OCI-LY7 (cell line): ENCODE measurements at regions not wholly inside any gene's neighbourhood (a gene's known extent, or its start where the extent isn't known, plus 50 kb on each side); places are given as distances from the start of the nearest gene placed in this dataset.
"Not testable (repeated sequence)": the region's sequence is repeated elsewhere in the genome, so short reads cannot be mapped to it uniquely, and the experiment has no call there.

Experiments
- BruUV-seq: library from RNA; stranded (reverse); fragments of 400-500 nt; replicated peaks from 2 replicates; lab custom pipeline; 2021; lab: Mats Ljungman, UMichigan
- CTCF ChIA-PET: fragments of 300-600 bp; sonication (Branson Sonifier 250); formaldehyde crosslinking; loops from one replicate; lab custom pipeline; 2022; ENCODE audit warnings: antibody characterized with exemption; ENCODE audit not compliant: unreplicated experiment; lab: Charles Lee
- POLR2A ChIA-PET: fragments of 300-600 bp; sonication (Branson Sonifier 250); formaldehyde crosslinking; loops from one replicate; lab custom pipeline; 2022; ENCODE audit warnings: antibody characterized with exemption; lab: Charles Lee
- DNase-seq: peaks from one replicate; pipeline ENCODE4 v3.0.0-alpha.2; 2015; ENCODE audit warnings: low spot score
- H2AFZ ChIP-seq: fragments of 200-600 bp; sonication (generic), shearing (Covaris generic); 2 replicates; pipeline ENCODE4 v1.6.1; 2014; ENCODE audit warnings: mild to moderate bottlenecking, antibody characterized with exemption, low read length, moderate library complexity
- H3K27ac ChIP-seq: fragments of 200-600 bp; sonication (generic); 2 replicates; pipeline ENCODE4 v1.5.1; 2014; ENCODE audit warnings: mixed run types, low read depth, mild to moderate bottlenecking, moderate library complexity, low read length, inconsistent platforms; ENCODE audit not compliant: poor library complexity, severe bottlenecking
- H3K36me3 ChIP-seq: fragments of 200-600 bp; sonication (generic); 2 replicates; pipeline ENCODE4 v1.6.1; 2014; ENCODE audit warnings: mild to moderate bottlenecking, antibody characterized with exemption, low read length, moderate library complexity, mixed read lengths; ENCODE audit not compliant: insufficient read depth
- H3K4me1 ChIP-seq: fragments of 200-600 bp; sonication (generic); 2 replicates; pipeline ENCODE4 v1.5.1; 2014; ENCODE audit warnings: mild to moderate bottlenecking, low read length; ENCODE audit not compliant: insufficient read depth, poor library complexity, severe bottlenecking
- H3K4me2 ChIP-seq: fragments of 200-600 bp; sonication (generic); 2 replicates; pipeline ENCODE4 v1.6.1; 2014; ENCODE audit warnings: mild to moderate bottlenecking, low read length
- H3K4me3 ChIP-seq: fragments of 200-600 bp; sonication (generic); 2 replicates; pipeline ENCODE4 v1.5.1; 2014; ENCODE audit warnings: mild to moderate bottlenecking, low read depth, low read length; ENCODE audit not compliant: poor library complexity, severe bottlenecking
- H3K79me2 ChIP-seq: fragments of 200-600 bp; sonication (generic); 2 replicates; pipeline ENCODE4 v1.6.1; 2016; ENCODE audit warnings: low read depth, mild to moderate bottlenecking, low read length, moderate library complexity, mixed read lengths; ENCODE audit not compliant: insufficient read depth
- H3K9me2 ChIP-seq: fragments of 200-600 bp; sonication (generic); 2 replicates; pipeline ENCODE4 v1.6.1; 2016; ENCODE audit warnings: mild to moderate bottlenecking, low read length, mixed read lengths; ENCODE audit not compliant: insufficient read depth
- H3K9me3 ChIP-seq: fragments of 200-600 bp; sonication (generic); 2 replicates; pipeline ENCODE4 v1.6.1; 2014; ENCODE audit warnings: mild to moderate bottlenecking, mixed run types, low read length, mixed read lengths
- H4K20me1 ChIP-seq: fragments of 200-600 bp; sonication (generic); 2 replicates; pipeline ENCODE4 v1.6.1; 2014; ENCODE audit warnings: mild to moderate bottlenecking, antibody characterized with exemption, low read length, moderate library complexity, mixed read lengths; ENCODE audit not compliant: insufficient read depth
- CTCF ChIP-seq: fragments of 200-600 bp; sonication (generic); conservative IDR thresholded peaks from 2 replicates; pipeline ENCODE4 v1.5.1; 2014; ENCODE audit warnings: mild to moderate bottlenecking, antibody characterized with exemption, low read length, moderate library complexity, mixed read lengths
- EZH2phosphoT487 ChIP-seq: fragments of 200-600 bp; sonication (generic); IDR thresholded peaks from 2 replicates; pipeline ENCODE4 v1.6.1; 2018; ENCODE audit warnings: low read depth, borderline replicate concordance, mild to moderate bottlenecking, mixed run types, antibody characterized with exemption, low read length, moderate library complexity, mixed read lengths
- intact Hi-C: fragments of 100-400 bp; cut with micrococcal nuclease; formaldehyde crosslinking; loops from one replicate; pipeline ENCODE4 v1.10.0; 2022; ENCODE audit not compliant: unreplicated experiment

DNA sequence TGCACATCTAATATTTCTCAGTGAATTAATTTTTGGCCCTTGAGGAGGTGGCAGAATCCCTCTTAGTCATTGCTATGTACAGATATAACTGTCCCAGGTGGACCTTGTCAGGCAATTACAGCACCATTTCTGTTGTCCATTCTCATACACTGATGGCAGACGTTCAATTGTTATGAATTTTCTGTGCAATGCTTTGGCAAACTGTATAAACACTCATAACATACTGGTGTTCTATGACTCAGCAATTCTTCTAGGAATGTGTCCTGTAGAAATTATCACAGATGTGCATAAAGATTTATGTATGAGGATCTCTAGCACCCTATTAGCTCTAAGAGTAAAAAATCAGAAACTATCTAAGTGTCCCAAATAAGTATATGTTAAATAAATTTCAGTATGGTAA is 80.8 kb downstream of the DNAJB9 start:
- no peak overlapping the region for H2AFZ ChIP-seq
- no peak overlapping the region for H3K4me2 ChIP-seq
- no peak overlapping the region for H3K4me3 ChIP-seq
- no peak overlapping the region for H3K27ac ChIP-seq
- H3K79me2 ChIP-seq = no peaks in the 10 kb centered on the region
- POLR2A ChIA-PET = no interaction called here
- no peaks in the 10 kb centered on the region for H3K9me2 ChIP-seq
- H3K9me3 ChIP-seq = no peaks in the 10 kb centered on the region
- BruUV-seq = no TSS peak
- H4K20me1 ChIP-seq = no peaks in the 10 kb centered on the region
- DNase-seq = no peak
- H3K36me3 ChIP-seq = no peaks in the 10 kb centered on the region
- TF ChIP-seq CTCF = no peak
- CTCF ChIA-PET = no interaction called here
- H3K4me1 ChIP-seq = no peaks in the 10 kb centered on the region
- intact Hi-C loops = no loop called here

DNA sequence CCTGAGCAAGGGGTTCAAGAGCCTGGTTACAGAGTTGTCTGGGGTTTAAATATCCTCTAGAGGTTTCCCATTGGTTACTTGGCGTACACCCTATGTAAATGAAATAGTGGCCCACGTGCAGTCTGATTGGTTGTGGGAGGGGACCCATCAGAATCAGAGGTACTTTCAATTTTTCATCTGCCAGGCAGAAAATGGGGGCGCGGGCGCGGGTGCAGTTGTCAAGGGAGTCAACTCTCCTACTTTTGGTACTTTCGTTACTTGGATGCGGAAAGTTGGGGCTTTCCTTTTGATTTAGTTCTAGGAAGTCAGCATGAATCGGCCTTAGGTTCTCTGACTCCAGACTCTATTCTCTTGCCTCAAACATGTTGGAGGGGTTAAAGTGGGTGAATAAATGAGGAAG is 83.2 kb downstream of the DNAJB9 start:
- Histone ChIP-seq H3K79me2 (no peaks in the 10 kb centered on the region), H3K4me1 (no peaks in the 10 kb centered on the region), H3K27ac (no peak overlapping the region), H4K20me1 (no peaks in the 10 kb centered on the region), H2AFZ (no peak overlapping the region), H3K4me3 (no peak overlapping the region), H3K4me2 (no peak overlapping the region), H3K9me2 (no peaks in the 10 kb centered on the region), H3K36me3 (no peaks in the 10 kb centered on the region), H3K9me3 (no peaks in the 10 kb centered on the region)
- POLR2A ChIA-PET = no interaction called here
- TF ChIP-seq CTCF = no peak
- no peak for TF ChIP-seq EZH2phosphoT487
- no peak for DNase-seq
- BruUV-seq = no TSS peak
- intact Hi-C loops = no loop called here
- CTCF ChIA-PET = no interaction called here

GRCh38 chr7:108653526-108653925 is 83.9 kb downstream of the DNAJB9 start:
- Histone ChIP-seq H3K27ac (no peak overlapping the region), H3K4me3 (no peak overlapping the region), H2AFZ (no peak overlapping the region), H3K4me2 (no peak overlapping the region), H3K79me2 (no peaks in the 10 kb centered on the region), H3K4me1 (no peaks in the 10 kb centered on the region), H3K36me3 (no peaks in the 10 kb centered on the region), H3K9me2 (no peaks in the 10 kb centered on the region), H3K9me3 (no peaks in the 10 kb centered on the region), H4K20me1 (no peaks in the 10 kb centered on the region)
- DNase-seq = no peak
- intact Hi-C loops = no loop called here
- ChIA-PET POLR2A (no interaction called here), CTCF (no interaction called here)
- TF ChIP-seq EZH2phosphoT487 = no peak
- TF ChIP-seq CTCF = no peak
- no TSS peak for BruUV-seq

DNA sequence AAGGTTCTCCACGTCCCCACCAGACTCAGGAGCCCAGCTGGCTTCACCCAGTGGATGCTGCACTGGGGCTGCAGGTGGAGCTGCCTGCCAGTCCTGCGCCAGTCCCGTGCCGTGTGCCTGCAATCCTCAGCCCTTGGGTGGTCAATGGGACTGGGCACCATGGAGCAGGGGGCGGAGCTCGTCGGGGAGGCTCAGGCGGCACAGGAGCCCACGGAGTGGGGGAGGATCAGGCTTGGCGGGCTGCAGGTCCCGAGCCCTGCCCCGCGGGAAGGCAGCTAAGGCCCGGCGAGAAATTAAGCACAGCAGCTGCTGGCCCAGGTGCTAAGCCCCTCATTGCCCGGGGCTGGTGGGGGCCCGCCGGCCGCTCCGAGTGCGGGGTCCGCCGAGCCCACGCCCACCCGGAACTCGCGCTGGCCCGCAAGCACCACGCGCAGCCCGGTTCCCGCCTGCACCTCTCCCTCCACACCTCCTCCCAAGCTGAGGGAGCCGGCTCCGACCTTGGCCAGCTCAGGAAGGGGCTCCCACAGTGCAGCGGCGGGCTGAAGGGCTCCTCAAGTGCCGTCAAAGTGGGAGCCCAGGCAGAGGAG is 87.6 kb downstream of the DNAJB9 start:
- H3K4me3 ChIP-seq, CTCF ChIA-PET: not testable (repeated sequence)

More for the DNA sequence above, 87.6 kb downstream of the DNAJB9 start:
- H3K4me2 ChIP-seq, DNase-seq, H3K27ac ChIP-seq, H2AFZ ChIP-seq, H3K79me2 ChIP-seq, H3K36me3 ChIP-seq, H3K9me3 ChIP-seq, intact Hi-C loops, H3K9me2 ChIP-seq, POLR2A ChIA-PET, H3K4me1 ChIP-seq, BruUV-seq, H4K20me1 ChIP-seq: not testable (repeated sequence)
